ENCODE measurements at regions not wholly inside any gene's neighbourhood (a gene's known extent, or its start where the extent isn't known, plus 50 kb on each side); places are given as distances from the start of the nearest gene placed in this dataset.

GRCh38 chr10:65556006-65556405, 1369.8 kb upstream of the LRRTM3 start:
- H3K27ac ChIP-seq, result no peak overlapping the region
- no peak for TF ChIP-seq CTCF (conservative IDR thresholded peaks at IDR 0.05)

GRCh38 chr10:65559369-65559768, 1366.5 kb upstream of the LRRTM3 start:
- H3K27ac ChIP-seq, result no peak overlapping the region
- TF ChIP-seq CTCF (conservative IDR thresholded peaks at IDR 0.05), result no peak

GRCh38 chr10:65565246-65565645, 1360.6 kb upstream of the LRRTM3 start:
- no peak for TF ChIP-seq CTCF (conservative IDR thresholded peaks at IDR 0.05)
- H3K27ac ChIP-seq, result no peak overlapping the region

- TF ChIP-seq CTCF (conservative IDR thresholded peaks at IDR 0.05), result no peak
- no peak overlapping the region for H3K27ac ChIP-seq
Measured at GRCh38 chr10:65566906-65567305, 1358.9 kb upstream of the LRRTM3 start.

- H3K27ac ChIP-seq, result no peak overlapping the region
- no peak for TF ChIP-seq CTCF (conservative IDR thresholded peaks at IDR 0.05)
Measured at GRCh38 chr10:65570143-65571010, 1355.5 kb upstream of the LRRTM3 start.

- TF ChIP-seq CTCF (conservative IDR thresholded peaks at IDR 0.05), result no peak
- H3K27ac ChIP-seq, result no peak overlapping the region
Measured at GRCh38 chr10:65571011-65571570, 1354.7 kb upstream of the LRRTM3 start.

GRCh38 chr10:65581426-65582026, 1344.3 kb upstream of the LRRTM3 start:
- H3K27ac ChIP-seq, result no peak overlapping the region
- TF ChIP-seq CTCF (conservative IDR thresholded peaks at IDR 0.05), result no peak
